ENCODE measurements at regions not wholly inside any gene's neighbourhood (a gene's known extent, or its start where the extent isn't known, plus 50 kb on each side); places are given as distances from the start of the nearest gene placed in this dataset.

GRCh38 chr6:23389386-23389785, 736.6 kb upstream of the NRSN1 start:
- Histone ChIP-seq H3K36me3 (no peaks in the 10 kb centered on the region), H3K4me1 (no peaks in the 10 kb centered on the region), H3K27me3 (no peaks in the 10 kb centered on the region), H3K4me3 (no peak overlapping the region), H3K9me3 (no peaks in the 10 kb centered on the region), H3K27ac (no peak overlapping the region)
- no peak for DNase-seq
- intact Hi-C loops (cut with DNase I), result no loop called here
- 71 to 79% methylated on average over 3 of the region's 3 CpGs for WGBS, 2 donors
- TF ChIP-seq POLR2AphosphoS5 (IDR thresholded peaks at IDR 0.05) (no peak), POLR2A (IDR thresholded peaks at IDR 0.05) (no peak)

DNA sequence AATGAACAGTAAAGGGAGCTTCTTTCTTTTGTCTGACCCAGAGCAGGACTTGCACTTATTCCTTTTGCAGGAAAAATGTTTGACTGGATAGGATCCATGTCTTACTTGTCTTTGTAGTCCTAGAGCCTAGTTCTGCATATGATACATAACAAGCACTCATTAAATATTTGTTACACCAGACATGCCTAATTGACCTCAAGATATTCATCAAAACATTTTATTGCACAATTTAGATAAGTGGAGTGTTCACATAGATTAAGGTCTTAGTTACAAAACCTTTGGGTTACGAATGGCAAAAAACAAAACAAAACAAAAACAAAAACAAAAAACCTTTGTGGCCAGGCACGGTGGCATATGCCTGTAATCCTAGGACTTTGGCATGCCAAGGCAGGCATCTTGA, 735.8 kb upstream of the NRSN1 start:
- Histone ChIP-seq H3K36me3 (no peaks in the 10 kb centered on the region), H3K27ac (no peak overlapping the region), H3K4me1 (no peaks in the 10 kb centered on the region), H3K4me3 (no peak overlapping the region), H3K9me3 (no peaks in the 10 kb centered on the region), H3K27me3 (no peaks in the 10 kb centered on the region)
- intact Hi-C loops (cut with DNase I), result no loop called here
- TF ChIP-seq POLR2A (IDR thresholded peaks at IDR 0.05), result no peak
- no peak for TF ChIP-seq CTCF (IDR thresholded peaks at IDR 0.05)
- TF ChIP-seq POLR2AphosphoS5 (IDR thresholded peaks at IDR 0.05), result no peak
- no peak for TF ChIP-seq EP300 (IDR thresholded peaks at IDR 0.05)
- DNase-seq, result no peak
- 67 to 85% methylated on average over 2 of the region's 2 CpGs for WGBS, 2 donors

DNA sequence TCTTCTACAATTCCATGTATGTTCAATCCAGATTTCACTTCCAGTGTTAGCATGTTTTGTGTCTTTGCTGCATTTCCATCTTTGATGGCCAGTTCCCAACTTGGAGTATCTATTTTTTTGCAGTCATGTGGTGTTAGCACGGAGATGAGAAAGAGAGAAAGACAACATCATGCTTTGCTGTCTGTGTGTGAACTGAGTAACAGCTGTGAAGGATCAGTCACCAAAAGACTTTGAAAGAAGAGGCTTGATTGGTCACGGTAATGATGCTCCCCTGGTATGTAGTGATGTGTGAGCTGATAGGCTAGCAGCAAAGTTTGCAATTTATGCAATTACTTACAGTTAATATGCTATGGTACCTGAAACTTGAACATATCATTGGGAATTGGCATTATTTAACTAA, 731.3 kb upstream of the NRSN1 start:
- no peaks in the 10 kb centered on the region for H3K27me3 ChIP-seq
- WGBS, 2 donors, result 46 to 72% methylated on average over 2 of the region's 2 CpGs
- no peaks in the 10 kb centered on the region for H3K36me3 ChIP-seq
- TF ChIP-seq POLR2A (IDR thresholded peaks at IDR 0.05) (no peak), CTCF (IDR thresholded peaks at IDR 0.05) (no peak), EP300 (IDR thresholded peaks at IDR 0.05) (no peak), POLR2AphosphoS5 (IDR thresholded peaks at IDR 0.05) (no peak)
- H3K4me3 ChIP-seq, result no peak overlapping the region
- no peak for DNase-seq
- no peaks in the 10 kb centered on the region for H3K4me1 ChIP-seq
- intact Hi-C loops (cut with DNase I), result no loop called here
- no peak overlapping the region for H3K27ac ChIP-seq
- H3K9me3 ChIP-seq, result no peaks in the 10 kb centered on the region

- no peaks in the 10 kb centered on the region for H3K9me3 ChIP-seq
- no peaks in the 10 kb centered on the region for H3K36me3 ChIP-seq
- H3K4me1 ChIP-seq, result no peaks in the 10 kb centered on the region
- 87% methylated on average over 2 of the region's 2 CpGs for WGBS, 2 donors
- TF ChIP-seq POLR2AphosphoS5 (IDR thresholded peaks at IDR 0.05), result no peak
- TF ChIP-seq CTCF (IDR thresholded peaks at IDR 0.05), result no peak
- no peak for TF ChIP-seq POLR2A (IDR thresholded peaks at IDR 0.05)
- no peak for TF ChIP-seq EP300 (IDR thresholded peaks at IDR 0.05)
- H3K4me3 ChIP-seq, result no peak overlapping the region
- no peak for DNase-seq
- H3K27ac ChIP-seq, result no peak overlapping the region
- no peaks in the 10 kb centered on the region for H3K27me3 ChIP-seq
- intact Hi-C loops (cut with DNase I), result no loop called here
Observed at GRCh38 chr6:23395381-23395780, 730.6 kb upstream of the NRSN1 start.

GRCh38 chr6:23396949-23397348, 729.1 kb upstream of the NRSN1 start:
- 59% methylated on average over 3 of the region's 3 CpGs for WGBS, 2 donors
- H3K27me3 ChIP-seq, result no peaks in the 10 kb centered on the region
- no peak overlapping the region for H3K27ac ChIP-seq
- H3K4me1 ChIP-seq, result no peaks in the 10 kb centered on the region
- H3K36me3 ChIP-seq, result no peaks in the 10 kb centered on the region
- intact Hi-C loops (cut with DNase I), result no loop called here
- no peak for TF ChIP-seq CTCF (IDR thresholded peaks at IDR 0.05)
- no peak for TF ChIP-seq POLR2A (IDR thresholded peaks at IDR 0.05)
- no peak for TF ChIP-seq EP300 (IDR thresholded peaks at IDR 0.05)
- no peak for TF ChIP-seq POLR2AphosphoS5 (IDR thresholded peaks at IDR 0.05)
- no peak for DNase-seq
- no peak overlapping the region for H3K4me3 ChIP-seq
- H3K9me3 ChIP-seq, result no peaks in the 10 kb centered on the region

Measured in sigmoid colon (tissue), 6 donors.